ENCODE measurements at regions not wholly inside any gene's neighbourhood (a gene's known extent, or its start where the extent isn't known, plus 50 kb on each side); places are given as distances from the start of the nearest gene placed in this dataset.

GRCh38 chr18:40453903-40454302 lies 1501.1 kb upstream of the PIK3C3 start:
- TF ChIP-seq CTCF (conservative IDR thresholded peaks at IDR 0.05 in 1 of 2, IDR thresholded peaks at IDR 0.05 in 1 of 2; ENCODE audit: extremely low read depth in 1 of 2, insufficient read depth in 1 of 2, low read depth in 1 of 2, low read length in 2 of 2), result no peak
- no peak for TF ChIP-seq EZH2 (IDR thresholded peaks at IDR 0.05; ENCODE audit: borderline replicate concordance, low read length)
